Tibial artery (tissue), 4 donors: ENCODE measurements at regions not wholly inside any gene's neighbourhood (a gene's known extent, or its start where the extent isn't known, plus 50 kb on each side); places are given as distances from the start of the nearest gene placed in this dataset.
"Not testable (repeated sequence)": the region's sequence is repeated elsewhere in the genome, so short reads cannot be mapped to it uniquely, and the experiment has no call there.

Experiments
- DNase-seq, 2 donors: peaks; one replicate each; pipeline ENCODE4 v3.0.0-alpha.2; 2019
- H3K27ac ChIP-seq, 2 donors: fragments of 200-600 bp; sonication (generic) in 1 of 2; 1 replicate in 1 of 2; 2 replicates in 1 of 2; pipeline ENCODE4 v1.5.1; 2018 to 2019; ENCODE audit warnings: mild to moderate bottlenecking in 1 of 2
- H3K27me3 ChIP-seq, 2 donors: fragments of 200-600 bp; sonication (generic) in 1 of 2; one replicate each; pipeline versions ENCODE4 v1.5.1 to v1.6.0; 2016 to 2019
- H3K36me3 ChIP-seq, 3 donors: fragments of 200-600 bp; sonication (generic) in 2 of 3; one replicate each; pipeline ENCODE4 v1.5.1; 2016 to 2019; ENCODE audit warnings: mild to moderate bottlenecking in 2 of 3
- H3K4me1 ChIP-seq, 4 donors: fragments of 200-600 bp; sonication (generic) in 2 of 4; 1 replicate in 3 of 4; 2 replicates in 1 of 4; pipeline ENCODE4 v1.5.1; 2016 to 2019
- H3K4me3 ChIP-seq, 2 donors: fragments of 200-600 bp; sonication (generic) in 1 of 2; 1 replicate in 1 of 2; 2 replicates in 1 of 2; pipeline ENCODE4 v1.5.1; 2018 to 2019; ENCODE audit warnings: mild to moderate bottlenecking in 2 of 2
- H3K9me3 ChIP-seq, 3 donors: fragments of 200-600 bp; sonication (generic) in 1 of 3; one replicate each; pipeline ENCODE4 v1.5.1; 2016 to 2019
- intact Hi-C: fragments of 100-400 bp; cut with DNase I; formaldehyde crosslinking; loops from one replicate; pipeline ENCODE4 v1.15.0; 2023; ENCODE audit warnings: low total_unique reads
- TF ChIP-seq, protein P1 (sequence below), 2 experiments: fragments of 200-600 bp in 1 of 2; fragments of 450-650 bp in 1 of 2; IDR thresholded peaks; one replicate each; pipeline ENCODE4 v1.5.1; 2017 to 2019; ENCODE audit warnings: antibody characterized with exemption in 2 of 2, mild to moderate bottlenecking in 1 of 2, moderate library complexity in 1 of 2

DNA sequence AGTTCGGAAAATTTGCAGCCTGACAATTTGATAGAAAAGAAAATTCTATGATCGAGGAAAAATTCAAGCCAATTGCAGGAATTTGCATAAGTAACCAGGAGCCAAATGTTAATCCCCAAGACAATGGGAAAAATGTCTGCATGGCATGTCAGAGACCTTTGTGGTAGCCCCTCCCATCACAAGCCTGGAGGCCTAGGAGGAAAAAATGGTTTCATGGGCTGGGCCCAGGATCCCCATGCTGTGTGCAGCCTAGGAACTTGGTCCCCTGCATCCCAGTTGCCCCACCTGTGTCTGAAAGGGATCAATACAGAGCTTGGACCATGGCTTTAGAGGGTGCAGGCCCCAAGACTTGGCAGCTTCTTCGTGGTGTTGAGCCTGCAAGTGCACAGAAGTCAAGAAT, 1847.9 kb upstream of the ACO1 start:
- H3K4me3 ChIP-seq, result no peak overlapping the region
- TF ChIP-seq, protein P1, sequence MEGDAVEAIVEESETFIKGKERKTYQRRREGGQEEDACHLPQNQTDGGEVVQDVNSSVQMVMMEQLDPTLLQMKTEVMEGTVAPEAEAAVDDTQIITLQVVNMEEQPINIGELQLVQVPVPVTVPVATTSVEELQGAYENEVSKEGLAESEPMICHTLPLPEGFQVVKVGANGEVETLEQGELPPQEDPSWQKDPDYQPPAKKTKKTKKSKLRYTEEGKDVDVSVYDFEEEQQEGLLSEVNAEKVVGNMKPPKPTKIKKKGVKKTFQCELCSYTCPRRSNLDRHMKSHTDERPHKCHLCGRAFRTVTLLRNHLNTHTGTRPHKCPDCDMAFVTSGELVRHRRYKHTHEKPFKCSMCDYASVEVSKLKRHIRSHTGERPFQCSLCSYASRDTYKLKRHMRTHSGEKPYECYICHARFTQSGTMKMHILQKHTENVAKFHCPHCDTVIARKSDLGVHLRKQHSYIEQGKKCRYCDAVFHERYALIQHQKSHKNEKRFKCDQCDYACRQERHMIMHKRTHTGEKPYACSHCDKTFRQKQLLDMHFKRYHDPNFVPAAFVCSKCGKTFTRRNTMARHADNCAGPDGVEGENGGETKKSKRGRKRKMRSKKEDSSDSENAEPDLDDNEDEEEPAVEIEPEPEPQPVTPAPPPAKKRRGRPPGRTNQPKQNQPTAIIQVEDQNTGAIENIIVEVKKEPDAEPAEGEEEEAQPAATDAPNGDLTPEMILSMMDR (IDR thresholded peaks at IDR 0.05), result no peak
- intact Hi-C loops, result no loop called here
- no peaks in the 10 kb centered on the region for H3K9me3 ChIP-seq
- H3K27me3 ChIP-seq, result no peaks in the 10 kb centered on the region
- H3K4me1 ChIP-seq, result no peaks in the 10 kb centered on the region
- H3K36me3 ChIP-seq, result no peaks in the 10 kb centered on the region
- H3K27ac ChIP-seq, result no peak overlapping the region
- no peak for DNase-seq

DNA sequence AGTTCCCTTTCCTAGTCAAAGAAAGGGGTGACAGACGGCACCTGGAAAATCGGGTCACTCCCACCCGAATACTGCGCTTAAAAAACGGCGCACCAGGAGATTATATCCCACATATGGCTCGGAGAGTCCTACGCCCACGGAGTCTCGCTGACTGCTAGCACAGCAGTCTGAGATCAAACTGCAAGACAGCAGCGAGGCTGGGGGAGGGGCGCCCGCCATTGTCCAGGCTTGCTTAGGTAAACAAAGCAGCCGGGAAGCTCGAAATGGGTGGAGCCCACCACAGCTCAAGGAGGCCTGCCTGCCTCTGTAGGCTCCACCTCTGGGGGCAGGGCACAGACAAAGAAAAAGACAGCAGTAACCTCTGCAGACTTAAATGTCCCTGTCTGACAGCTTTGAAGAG, 1844.7 kb upstream of the ACO1 start:
- H3K27me3 ChIP-seq, H3K27ac ChIP-seq, H3K36me3 ChIP-seq, H3K4me3 ChIP-seq, H3K4me1 ChIP-seq, DNase-seq, intact Hi-C loops, H3K9me3 ChIP-seq: not testable (repeated sequence)

DNA sequence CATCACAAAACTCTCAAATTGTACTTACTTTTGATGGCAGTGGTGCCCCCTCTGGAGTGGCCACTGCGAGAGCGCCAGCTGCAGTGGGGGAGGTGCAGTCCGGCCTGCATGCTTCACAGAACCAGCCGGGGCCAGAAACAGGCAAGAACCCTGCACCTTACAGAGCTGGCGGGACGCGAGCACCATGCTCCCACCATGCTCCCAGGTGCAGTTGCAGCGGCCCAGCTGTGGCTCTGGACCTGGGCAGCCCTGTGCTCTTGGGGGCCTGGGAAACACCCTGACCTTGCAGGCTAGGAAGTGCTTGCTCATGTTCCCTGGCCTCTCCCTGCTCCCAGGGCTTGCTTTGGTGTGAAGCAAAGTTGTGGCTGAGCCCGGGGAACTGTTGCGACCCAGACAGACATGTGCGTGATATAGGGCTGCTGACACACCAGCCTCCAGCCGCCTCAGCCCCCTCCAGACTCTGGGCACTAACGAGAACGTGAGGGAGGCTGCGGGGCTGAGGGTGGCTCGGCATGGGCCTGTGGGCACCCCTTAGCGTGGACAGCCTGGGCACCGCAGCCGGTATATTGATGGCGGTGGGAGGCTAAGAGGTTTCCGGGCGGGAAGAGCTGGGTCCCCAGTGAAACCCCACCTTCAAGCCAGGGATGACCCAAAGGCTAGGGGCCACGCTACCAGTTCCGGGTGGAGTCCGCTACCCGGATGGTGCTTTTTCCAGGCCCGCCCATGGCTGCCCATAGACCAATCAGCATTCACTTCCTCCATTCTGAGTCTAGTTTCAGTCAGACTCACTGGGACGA, 1809.9 kb upstream of the ACO1 start:
- H3K36me3 ChIP-seq, result no peaks in the 10 kb centered on the region
- TF ChIP-seq, protein P1 (IDR thresholded peaks at IDR 0.05), result no peak
- peaks cover 0 to 12% (median 0%) of the 10 kb centered on the region in 3 donors for H3K9me3 ChIP-seq
- DNase-seq, result no peak
- H3K4me3 ChIP-seq, result no peak overlapping the region
- H3K4me1 ChIP-seq, result no peaks in the 10 kb centered on the region
- H3K27ac ChIP-seq, result no peak overlapping the region
- intact Hi-C loops, result no loop called here
- no peaks in the 10 kb centered on the region for H3K27me3 ChIP-seq

DNA sequence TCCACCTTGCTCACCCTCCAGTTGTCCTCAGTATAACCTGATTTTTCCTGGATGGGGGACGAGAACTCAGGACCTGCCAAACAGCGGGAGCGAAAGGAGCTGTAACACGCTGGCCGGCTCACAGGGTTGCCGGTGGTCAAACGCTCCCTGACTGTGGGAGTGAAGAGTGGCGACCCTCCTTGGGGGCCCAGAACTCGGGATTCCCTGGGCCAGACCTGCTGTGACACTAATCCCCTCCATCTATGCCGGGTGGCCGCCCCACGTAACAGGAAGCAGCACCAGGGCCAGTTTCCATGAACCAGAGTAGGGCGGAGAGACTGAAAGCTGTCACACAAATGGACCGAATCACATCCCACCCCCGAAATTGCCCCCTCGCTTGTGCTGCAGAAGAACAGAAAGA, 1809.2 kb upstream of the ACO1 start:
- intact Hi-C loops, result no loop called here
- Histone ChIP-seq H3K27me3 (no peaks in the 10 kb centered on the region), H3K36me3 (no peaks in the 10 kb centered on the region), H3K4me1 (no peaks in the 10 kb centered on the region), H3K4me3 (no peak overlapping the region), H3K27ac (no peak overlapping the region), H3K9me3 (peaks cover 0 to 12% (median 0%) of the 10 kb centered on the region in 3 donors)
- TF ChIP-seq, protein P1 (IDR thresholded peaks at IDR 0.05), result no peak
- DNase-seq, result no peak

DNA sequence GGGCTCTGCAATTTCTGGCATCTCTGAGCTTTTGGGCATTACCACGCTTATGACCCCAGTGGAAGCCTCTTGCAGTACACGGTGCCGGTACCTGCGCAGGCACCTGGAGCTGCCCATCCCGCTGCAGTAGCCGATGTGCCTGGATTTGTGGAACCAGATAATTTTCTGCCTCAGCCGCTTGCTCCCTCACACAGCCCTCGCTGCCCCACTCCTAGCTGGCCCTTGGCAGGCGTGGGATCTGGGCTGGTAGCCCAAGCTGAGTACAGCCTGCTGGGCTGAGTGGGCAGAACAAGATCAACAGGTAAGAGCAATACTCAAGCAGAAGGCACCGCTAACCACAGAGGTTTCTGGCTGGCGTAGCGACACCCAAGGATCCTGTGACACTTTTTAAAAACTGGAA, 1808.8 kb upstream of the ACO1 start:
- intact Hi-C loops, result no loop called here
- H3K36me3 ChIP-seq, result no peaks in the 10 kb centered on the region
- DNase-seq, result no peak

DNA sequence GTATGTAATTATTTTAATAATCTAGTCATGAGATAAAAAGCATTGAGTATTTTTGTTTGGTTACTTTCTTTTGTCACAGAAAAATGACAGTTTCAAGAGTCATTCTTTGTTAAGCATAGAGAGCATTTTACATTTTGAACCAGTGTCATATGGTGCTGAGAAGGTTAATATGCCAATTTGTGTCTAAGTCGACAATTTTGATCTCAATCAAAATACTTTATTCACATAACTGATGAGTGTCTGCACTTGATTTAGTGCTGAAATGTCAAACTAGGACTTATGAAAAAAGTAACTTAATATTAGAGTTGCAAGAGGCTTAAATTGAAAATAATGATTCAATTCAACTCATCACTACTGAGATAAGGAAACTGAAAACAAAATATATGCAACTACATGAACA, 1804.6 kb upstream of the ACO1 start:
- TF ChIP-seq, protein P1 (IDR thresholded peaks at IDR 0.05), result no peak
- Histone ChIP-seq H3K36me3 (no peaks in the 10 kb centered on the region), H3K4me1 (no peaks in the 10 kb centered on the region), H3K27me3 (no peaks in the 10 kb centered on the region), H3K9me3 (peaks cover 0 to 5% (median 0%) of the 10 kb centered on the region in 3 donors), H3K27ac (no peak overlapping the region), H3K4me3 (no peak overlapping the region)
- no peak for DNase-seq
- intact Hi-C loops, result no loop called here

More for the DNA sequence above, 1808.8 kb upstream of the ACO1 start:
- no peak overlapping the region for H3K4me3 ChIP-seq
- TF ChIP-seq, protein P1 (IDR thresholded peaks at IDR 0.05), result no peak
- H3K4me1 ChIP-seq, result no peaks in the 10 kb centered on the region
- H3K9me3 ChIP-seq, result peaks cover 0 to 12% (median 0%) of the 10 kb centered on the region in 3 donors
- no peaks in the 10 kb centered on the region for H3K27me3 ChIP-seq
- H3K27ac ChIP-seq, result no peak overlapping the region
